HepG2 (cell line): ENCODE measurements at regions not wholly inside any gene's neighbourhood (a gene's known extent, or its start where the extent isn't known, plus 50 kb on each side); places are given as distances from the start of the nearest gene placed in this dataset.

Source experiments
- CBFB ChIP-seq: sonication (generic); formaldehyde crosslinking; IDR thresholded peaks from 2 replicates; pipeline ENCODE4 v1.4.0; 2020; ENCODE audit warnings: missing genetic modification reagents
- FOSL1 ChIP-seq: sonication (generic); formaldehyde crosslinking; IDR thresholded peaks from 2 replicates; pipeline ENCODE4 v1.9.0; 2021; ENCODE audit warnings: missing genetic modification reagents, borderline replicate concordance
- JUND ChIP-seq: sonication (generic); formaldehyde crosslinking; IDR thresholded peaks from 2 replicates; pipeline ENCODE4 v1.8.0; 2022; ENCODE audit warnings: mild to moderate bottlenecking, missing genetic modification reagents
- NFE2 ChIP-seq: sonication (generic); formaldehyde crosslinking; IDR thresholded peaks from 2 replicates; pipeline ENCODE4 v1.4.0; 2020; ENCODE audit warnings: missing genetic modification reagents
- NR3C1 ChIP-seq: sonication (generic); formaldehyde crosslinking; IDR thresholded peaks from 2 replicates; pipeline ENCODE4 v1.4.0; 2020; ENCODE audit warnings: missing genetic modification reagents
- ZNF382 ChIP-seq: sonication (generic); formaldehyde crosslinking; IDR thresholded peaks from 2 replicates; pipeline ENCODE4 v1.5.0; 2020; ENCODE audit warnings: missing genetic modification reagents, mild to moderate bottlenecking, borderline replicate concordance
- TF ChIP-seq, protein P1 (sequence below): sonication (generic); formaldehyde crosslinking; IDR thresholded peaks from 2 replicates; pipeline ENCODE4 v1.5.0; 2020; ENCODE audit warnings: mild to moderate bottlenecking, missing genetic modification reagents
- TF ChIP-seq, protein P2 (sequence below): sonication (generic); formaldehyde crosslinking; IDR thresholded peaks from 2 replicates; pipeline ENCODE4 v1.5.0; 2020; ENCODE audit warnings: mild to moderate bottlenecking, missing genetic modification reagents, moderate library complexity
- TF ChIP-seq, protein P3 (sequence below): sonication (generic); formaldehyde crosslinking; IDR thresholded peaks from 2 replicates; pipeline ENCODE4 v1.8.0; 2022; ENCODE audit warnings: mild to moderate bottlenecking, missing genetic modification reagents, borderline replicate concordance

DNA sequence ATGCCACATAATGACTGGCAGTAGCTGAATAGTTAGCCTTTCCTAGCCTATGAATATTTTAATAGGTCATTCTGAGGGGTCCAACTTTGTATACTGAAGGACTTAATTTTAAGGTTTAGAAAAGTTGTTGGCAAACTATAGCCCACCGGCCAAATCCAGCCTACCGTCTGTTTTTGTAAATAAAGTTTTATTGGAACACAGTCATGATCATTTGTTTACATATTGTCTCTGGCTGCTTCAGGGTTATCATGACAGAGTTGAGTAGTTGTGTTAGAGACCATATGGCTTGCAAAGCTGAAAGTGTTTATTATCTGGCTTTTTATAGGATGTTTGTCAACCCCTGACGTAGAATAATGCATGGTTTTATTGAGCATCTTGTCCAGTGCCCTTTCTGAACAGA, 73.4 kb downstream of the NTMT2 start:
- no peak for TF ChIP-seq NR3C1 (CRISPR knock-in tag)
- TF ChIP-seq, protein P1, sequence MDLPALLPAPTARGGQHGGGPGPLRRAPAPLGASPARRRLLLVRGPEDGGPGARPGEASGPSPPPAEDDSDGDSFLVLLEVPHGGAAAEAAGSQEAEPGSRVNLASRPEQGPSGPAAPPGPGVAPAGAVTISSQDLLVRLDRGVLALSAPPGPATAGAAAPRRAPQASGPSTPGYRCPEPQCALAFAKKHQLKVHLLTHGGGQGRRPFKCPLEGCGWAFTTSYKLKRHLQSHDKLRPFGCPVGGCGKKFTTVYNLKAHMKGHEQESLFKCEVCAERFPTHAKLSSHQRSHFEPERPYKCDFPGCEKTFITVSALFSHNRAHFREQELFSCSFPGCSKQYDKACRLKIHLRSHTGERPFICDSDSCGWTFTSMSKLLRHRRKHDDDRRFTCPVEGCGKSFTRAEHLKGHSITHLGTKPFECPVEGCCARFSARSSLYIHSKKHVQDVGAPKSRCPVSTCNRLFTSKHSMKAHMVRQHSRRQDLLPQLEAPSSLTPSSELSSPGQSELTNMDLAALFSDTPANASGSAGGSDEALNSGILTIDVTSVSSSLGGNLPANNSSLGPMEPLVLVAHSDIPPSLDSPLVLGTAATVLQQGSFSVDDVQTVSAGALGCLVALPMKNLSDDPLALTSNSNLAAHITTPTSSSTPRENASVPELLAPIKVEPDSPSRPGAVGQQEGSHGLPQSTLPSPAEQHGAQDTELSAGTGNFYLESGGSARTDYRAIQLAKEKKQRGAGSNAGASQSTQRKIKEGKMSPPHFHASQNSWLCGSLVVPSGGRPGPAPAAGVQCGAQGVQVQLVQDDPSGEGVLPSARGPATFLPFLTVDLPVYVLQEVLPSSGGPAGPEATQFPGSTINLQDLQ, result no peak
- no peak for TF ChIP-seq ZNF382
- TF ChIP-seq JUND (CRISPR knock-in tag), result no peak
- no peak for TF ChIP-seq NFE2 (CRISPR knock-in tag)
- TF ChIP-seq FOSL1 (CRISPR knock-in tag), result no peak
- TF ChIP-seq CBFB, result no peak
- TF ChIP-seq, protein P2, sequence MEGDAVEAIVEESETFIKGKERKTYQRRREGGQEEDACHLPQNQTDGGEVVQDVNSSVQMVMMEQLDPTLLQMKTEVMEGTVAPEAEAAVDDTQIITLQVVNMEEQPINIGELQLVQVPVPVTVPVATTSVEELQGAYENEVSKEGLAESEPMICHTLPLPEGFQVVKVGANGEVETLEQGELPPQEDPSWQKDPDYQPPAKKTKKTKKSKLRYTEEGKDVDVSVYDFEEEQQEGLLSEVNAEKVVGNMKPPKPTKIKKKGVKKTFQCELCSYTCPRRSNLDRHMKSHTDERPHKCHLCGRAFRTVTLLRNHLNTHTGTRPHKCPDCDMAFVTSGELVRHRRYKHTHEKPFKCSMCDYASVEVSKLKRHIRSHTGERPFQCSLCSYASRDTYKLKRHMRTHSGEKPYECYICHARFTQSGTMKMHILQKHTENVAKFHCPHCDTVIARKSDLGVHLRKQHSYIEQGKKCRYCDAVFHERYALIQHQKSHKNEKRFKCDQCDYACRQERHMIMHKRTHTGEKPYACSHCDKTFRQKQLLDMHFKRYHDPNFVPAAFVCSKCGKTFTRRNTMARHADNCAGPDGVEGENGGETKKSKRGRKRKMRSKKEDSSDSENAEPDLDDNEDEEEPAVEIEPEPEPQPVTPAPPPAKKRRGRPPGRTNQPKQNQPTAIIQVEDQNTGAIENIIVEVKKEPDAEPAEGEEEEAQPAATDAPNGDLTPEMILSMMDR (CRISPR knock-in tag), result no peak
- TF ChIP-seq, protein P3, sequence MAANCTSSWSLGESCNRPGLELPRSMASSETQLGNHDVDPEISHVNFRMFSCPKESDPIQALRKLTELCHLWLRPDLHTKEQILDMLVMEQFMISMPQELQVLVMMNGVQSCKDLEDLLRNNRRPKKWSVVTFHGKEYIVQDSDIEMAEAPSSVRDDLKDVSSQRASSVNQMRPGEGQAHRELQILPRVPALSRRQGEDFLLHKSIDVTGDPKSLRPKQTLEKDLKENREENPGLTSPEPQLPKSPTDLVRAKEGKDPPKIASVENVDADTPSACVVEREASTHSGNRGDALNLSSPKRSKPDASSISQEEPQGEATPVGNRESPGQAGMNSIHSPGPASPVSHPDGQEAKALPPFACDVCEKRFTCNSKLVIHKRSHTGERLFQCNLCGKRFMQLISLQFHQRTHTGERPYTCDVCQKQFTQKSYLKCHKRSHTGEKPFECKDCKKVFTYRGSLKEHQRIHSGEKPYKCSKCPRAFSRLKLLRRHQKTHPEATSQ, result no peak
